NOMO-1 (cell line): ENCODE measurements at regions not wholly inside any gene's neighbourhood (a gene's known extent, or its start where the extent isn't known, plus 50 kb on each side); places are given as distances from the start of the nearest gene placed in this dataset.

Experiments used
- DNase-seq, 2 experiments: peaks; one replicate each; lab custom pipeline; 2025; ENCODE audit not compliant: unreplicated experiment in 2 of 2; lab: John Stamatoyannopoulos, UW

DNA sequence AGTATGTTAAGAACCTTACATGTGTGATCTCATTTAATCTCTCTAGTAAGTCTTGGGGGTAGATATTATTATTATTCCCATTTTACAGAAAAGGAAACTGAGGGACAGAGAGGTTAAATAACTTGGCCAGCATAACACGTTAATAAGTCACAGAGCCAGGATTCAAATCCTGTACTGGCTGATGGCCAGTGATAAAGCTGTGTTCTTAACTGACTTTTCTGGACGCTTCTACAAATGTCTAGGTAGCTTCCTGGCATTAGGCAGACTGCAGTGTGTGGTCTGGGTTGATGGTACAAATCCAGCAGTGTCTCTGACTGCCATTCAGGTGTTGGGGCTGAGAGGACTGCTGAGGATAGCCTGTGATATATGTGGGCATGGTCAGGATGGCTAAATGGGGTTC lies 125.8 kb upstream of the CXCL14 start:
- no peak for DNase-seq

DNA sequence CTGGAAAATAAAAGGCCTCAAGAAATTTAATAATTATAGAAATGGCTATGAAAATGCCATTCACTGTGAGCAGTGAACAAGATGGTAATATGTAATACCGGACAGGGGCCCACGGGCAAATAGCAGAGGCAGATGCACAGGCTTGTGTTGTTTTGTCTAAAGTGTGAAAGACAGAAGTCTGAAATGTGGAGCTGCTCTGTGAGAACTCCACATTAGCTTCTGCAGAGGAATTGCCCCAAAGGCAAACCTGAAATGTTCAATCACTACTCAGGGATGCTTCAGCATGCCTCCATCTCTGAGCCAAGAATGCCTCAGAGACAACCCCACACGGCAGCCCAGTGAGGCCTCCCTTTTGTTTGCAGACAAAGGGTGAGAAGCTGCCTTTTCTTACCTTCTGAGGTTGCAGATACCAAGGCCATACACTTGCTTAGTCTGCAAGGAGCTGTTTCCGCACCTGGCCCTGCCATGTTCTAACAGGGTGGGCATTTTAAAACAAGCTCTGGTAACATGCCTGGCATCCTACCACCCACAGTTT lies 124.3 kb upstream of the CXCL14 start:
- no peak for DNase-seq

DNA sequence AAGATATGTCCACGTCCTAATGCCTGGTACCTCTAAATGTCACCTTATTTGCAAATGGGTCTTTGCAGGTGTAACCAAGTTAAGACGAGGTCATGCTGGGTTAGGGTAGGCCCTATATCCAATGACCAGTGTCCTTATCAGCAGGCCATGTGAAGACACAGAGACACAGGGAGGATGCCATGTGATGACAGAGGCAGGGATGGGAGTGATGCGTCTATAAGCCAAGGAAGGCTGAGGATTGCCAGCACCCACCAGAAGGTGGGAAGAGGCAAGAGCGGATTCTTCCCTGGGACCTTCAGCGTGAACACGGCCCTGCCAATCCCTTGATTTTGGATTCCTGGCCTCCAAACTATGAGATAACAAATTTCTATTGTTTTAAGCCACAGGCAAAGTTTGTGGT lies 123.4 kb upstream of the CXCL14 start:
- no peak for DNase-seq

DNA sequence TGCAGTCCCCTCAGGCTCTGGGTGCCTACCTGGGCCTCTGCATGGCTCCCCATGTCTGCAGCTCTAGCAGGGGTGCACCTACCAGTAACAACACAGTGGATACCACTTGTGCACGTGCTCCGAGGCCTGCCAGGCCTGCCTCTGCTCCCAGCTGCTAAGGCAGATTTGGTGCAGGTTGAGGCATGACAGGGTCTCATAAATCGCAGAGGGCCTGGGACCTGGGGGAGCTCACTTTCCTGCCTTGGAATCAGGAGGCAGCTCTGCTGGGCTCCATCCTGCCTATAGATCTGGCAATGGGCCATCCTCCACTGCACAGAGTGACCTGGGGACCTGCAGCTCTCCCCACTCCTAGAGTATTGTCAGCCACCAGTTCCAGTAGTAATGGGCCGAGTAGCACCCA lies 121.9 kb upstream of the CXCL14 start:
- no peak for DNase-seq

DNA sequence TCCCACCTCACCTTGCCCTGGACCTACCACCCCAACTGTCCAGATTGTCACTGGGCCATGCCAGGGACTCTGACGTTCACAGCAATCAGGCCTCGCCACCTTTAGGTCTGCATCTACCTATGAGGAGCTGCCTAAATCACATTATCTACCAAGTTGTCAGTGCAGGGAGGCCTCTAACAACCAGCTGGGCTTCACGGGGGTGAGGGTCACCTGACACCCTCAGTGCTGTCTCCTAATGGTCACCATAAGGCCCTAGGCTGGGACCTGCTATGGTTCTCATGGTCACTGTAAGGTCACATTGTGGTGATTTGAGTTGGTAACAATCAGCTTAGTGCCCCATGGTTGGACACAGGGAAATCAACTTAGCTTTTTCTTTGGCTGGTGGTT lies 119.2 kb upstream of the CXCL14 start:
- DNase-seq = no peak

DNA sequence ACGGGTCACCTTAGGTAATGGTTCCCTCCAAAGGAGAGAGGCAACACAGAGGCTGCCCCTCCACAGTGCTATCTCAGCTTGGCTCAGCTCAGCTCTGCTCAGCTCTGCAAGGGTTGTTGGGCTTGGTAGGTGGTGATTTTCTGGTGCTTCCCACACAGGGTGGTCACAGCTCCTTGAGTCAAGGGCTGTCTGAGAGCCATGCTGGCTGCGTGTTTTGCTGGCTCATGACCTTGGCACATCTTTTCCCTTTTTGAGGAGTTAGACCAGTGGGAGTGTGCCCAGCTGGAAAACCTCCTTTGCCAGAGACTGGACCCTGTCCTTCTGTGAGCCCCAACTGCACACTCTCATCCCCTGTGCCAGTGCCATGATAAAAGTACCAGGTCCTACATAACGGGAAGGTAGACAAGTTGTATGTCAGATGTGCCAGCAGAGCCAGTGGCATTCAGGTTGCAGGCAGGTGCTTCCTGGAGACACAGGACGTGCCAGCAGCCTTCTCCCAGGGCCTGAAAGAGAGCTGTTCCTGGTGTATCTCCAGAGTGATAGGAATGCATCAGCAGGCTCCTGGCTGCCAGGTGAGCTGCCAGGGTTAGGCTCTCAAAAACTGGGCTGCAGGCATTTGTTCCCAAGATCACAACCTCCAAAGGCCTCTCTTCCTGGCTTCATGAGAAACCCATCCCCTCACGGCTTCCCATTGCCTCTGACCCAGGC lies 118.6 kb upstream of the CXCL14 start:
- no peak for DNase-seq

DNA sequence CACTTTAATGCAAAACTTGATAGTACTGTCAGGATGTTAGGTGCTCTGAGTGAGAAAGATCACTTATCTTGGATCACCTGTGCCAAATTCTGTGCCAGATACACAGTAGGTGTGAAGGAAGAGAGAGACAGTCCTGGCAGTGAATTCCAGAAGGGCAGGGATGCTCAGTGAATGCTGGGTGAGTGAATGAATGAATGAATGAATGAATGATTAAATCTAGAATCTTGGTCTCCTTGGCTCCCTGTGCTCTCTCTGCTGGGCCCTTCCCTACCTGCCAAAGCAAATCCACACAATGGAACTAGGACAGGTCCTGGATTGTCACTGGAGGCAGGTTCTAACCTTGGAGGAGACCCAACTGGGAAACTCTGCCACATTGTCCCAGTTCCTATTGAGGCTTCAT lies 117.5 kb upstream of the CXCL14 start:
- DNase-seq = no peak

DNA sequence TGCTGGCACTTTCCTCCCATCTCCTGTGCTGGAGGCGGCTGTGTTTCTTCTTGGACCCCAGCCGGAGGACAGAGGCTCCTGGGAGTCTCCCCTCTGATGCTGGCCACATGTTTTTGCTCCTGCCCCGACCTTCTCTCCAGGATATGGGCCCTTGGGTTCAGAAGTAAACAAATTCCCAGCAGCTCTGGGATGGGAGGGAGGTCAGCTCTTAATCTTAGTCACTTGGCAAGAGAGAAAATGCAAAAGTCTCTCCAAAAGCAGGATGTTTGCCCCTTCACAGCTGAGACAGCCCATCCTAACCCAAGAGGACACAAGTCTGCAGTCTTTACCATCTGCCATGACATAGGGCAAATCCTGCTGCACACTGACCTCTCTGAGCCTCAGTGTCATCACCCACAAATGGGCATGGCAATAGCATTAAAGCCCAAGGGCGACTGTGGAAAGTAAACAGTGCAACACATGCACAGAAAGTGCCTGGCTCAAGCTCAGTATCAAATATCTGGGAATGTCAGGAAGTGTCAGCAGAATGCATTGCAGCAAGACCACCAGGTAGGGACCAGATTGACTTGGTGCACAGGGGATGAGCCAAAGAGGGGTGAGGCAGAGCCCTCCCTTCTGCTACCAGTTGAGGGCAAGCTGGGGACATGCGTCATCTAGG lies 117.0 kb upstream of the CXCL14 start:
- DNase-seq = no peak

DNA sequence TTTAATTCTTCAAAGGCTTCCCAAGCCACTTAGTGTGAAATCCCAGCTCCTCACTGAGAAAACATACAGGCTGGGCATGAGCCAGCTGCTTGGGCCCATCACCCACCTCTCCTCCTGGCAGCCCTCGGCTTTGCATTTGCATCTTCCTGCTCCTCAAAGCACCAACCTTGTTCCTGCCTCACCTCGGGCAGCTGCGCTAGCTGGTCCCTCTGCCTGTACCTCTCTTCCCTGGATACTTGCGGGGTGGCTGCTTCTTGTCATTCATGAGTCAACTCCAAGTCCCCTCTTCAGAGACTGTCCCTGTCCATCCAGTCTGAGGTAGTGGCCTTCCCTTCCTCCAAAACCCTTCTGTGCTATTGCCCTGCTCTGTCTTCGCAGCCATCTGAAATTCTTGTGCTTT lies 116.1 kb upstream of the CXCL14 start:
- DNase-seq = no peak

DNA sequence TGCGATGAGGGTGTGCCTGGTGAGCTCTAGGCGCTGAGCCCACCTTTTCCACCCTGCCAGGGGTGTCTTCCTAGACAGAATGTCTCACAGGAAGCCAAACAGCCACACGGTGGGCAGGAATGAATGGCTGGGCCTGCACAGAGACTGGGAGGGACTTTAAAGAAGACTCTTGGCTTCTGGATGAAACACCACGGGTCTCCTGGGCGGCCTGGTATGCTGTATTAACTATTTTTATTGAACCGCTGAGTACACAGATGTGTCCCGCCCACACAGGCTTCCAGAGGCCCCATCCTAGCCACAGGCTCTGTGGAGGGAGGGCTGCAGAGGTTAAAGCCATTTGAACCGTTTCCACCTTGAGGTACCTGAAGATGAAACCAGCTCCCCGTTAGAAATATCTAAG lies 115.2 kb upstream of the CXCL14 start:
- no peak for DNase-seq

DNA sequence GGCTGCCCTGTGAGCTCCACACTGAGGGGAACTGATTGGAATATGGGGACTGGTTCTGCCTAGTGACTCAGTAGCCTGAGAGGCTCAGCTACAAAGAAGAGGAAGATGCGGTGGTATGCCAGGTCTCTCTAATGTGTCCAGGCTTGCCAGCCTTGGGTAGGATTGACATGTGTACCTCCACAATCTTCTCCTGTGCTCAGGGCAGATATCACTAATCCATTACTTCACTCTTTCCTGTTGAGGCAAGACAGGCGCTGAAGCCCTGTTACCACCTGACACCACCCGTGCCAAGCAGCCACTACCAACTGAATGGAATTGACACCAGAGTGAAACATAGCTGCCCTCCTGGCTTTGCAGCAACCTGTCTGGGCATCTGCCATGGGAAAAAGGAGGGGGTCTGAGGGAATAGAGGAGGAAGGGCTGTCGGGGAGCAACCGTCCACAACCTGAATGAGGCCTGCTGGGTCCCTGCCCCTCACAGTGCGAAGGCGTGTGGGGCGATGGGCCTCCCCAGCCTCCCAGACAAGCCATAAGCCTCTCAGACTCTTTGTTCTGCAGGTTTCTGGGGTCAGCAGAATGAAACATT lies 114.7 kb upstream of the CXCL14 start:
- no peak for DNase-seq

DNA sequence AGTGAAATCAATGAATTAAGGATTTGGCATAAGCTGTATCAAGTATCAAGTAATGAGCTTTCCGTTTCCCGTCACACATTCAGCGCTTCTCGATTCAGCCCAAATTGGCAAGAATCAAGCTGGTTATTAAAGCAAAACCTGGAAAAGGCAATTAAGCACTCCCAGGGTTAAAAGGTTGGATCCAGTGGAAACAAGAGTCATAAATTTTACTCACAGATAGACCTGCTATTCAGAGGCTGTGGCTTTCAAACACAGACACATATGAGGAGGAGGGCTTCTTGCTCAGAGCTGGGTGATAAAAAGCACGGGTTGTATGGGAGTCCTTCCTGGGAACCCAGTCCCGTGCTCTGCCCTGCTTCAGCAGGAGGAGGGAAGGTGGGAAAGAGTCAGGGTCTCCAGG lies 112.3 kb upstream of the CXCL14 start:
- DNase-seq = no peak

DNA sequence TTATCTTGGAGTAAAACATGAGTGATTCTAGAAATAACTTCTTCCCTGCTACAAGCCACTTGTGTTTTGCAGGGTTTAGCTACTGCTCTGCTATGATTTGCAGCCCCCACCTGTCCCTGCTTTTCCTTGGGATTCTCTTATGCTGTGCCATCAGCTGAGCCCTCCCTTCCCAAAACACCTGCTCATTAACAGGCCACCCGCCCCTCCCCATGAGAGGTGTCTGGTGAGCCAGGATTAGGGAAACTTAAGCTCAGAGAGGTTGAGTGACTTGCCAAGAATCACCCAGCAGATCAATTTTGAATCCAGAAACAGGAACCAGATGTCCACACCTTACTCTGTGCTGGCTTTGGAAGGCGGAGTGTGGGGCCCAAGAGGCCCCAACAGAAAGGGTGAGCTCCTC lies 111.7 kb upstream of the CXCL14 start:
- no peak for DNase-seq

DNA sequence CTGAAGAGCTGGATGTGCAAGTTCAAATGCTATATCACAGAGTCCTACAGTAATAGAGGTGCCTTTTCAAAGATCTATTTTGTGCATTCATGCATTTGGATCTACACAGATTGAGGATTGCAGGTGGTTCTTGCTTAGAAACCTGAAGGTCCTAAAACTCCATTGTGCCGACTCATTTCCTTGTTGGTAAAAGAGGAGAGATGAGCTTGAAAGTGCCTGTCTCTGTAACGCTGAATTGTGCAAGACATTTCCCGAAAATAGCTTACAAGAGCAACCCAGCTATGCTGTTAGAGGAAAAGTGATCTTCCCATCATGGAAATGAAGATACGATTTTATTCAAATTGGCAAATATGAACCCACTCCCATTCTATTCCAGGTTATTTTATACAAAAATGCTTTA lies 110.7 kb upstream of the CXCL14 start:
- no peak for DNase-seq

DNA sequence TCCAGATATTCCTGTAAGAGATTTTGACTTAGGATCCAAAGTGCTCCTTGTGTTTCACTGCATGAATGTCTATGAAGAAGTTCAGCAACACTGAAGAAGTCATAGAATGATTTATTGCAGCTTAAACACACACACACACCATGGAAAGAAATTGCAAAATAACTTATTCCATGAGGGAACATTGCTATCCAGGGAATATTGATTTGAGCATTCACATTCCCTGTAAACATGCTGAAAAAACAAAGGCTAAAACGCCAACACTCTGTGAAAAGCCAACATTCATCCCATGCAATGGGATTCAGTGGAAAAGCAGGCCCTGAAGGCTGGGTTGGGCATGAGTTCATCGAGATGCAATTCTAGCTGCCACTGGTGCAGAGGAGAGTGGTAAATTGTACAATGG lies 109.6 kb upstream of the CXCL14 start:
- DNase-seq = no peak

DNA sequence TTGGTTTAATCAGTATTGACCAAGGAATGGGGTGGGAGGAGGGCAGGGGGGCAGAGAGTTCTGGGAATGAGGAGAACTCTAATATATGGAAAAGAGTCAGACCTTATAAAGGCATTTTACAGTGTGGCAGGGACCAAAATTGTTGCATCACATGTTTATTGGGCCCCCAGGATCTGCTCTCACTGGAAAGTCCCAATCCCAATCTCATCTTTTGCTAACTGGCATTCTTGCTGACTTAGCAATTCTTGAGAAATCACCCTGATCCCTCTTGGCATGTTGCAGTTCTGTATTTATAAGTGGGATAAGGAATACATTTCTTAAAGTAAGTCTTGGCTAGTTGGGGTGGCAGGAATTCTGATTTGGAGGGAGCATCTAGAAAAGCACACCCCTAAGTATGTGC lies 104.4 kb upstream of the CXCL14 start:
- DNase-seq = no peak

DNA sequence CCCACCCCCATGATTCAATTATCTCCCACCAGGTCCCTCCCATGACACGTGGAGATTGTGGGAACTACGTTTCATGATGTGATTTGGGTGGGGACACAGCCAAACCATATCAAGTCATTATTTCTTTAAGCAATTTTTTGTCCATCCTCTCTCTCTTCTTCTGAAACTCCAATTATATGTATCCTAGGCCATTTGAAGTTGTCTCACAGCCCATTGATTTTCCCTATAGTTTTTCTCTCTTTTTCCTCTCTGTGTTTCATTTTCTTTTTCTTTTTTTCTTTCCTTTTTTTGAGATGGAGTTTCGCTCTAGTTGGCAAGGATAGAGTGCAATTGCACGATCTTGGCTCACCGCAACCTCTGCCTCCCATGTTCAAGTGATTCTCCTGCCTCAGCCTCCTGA lies 101.9 kb upstream of the CXCL14 start:
- DNase-seq = no peak

DNA sequence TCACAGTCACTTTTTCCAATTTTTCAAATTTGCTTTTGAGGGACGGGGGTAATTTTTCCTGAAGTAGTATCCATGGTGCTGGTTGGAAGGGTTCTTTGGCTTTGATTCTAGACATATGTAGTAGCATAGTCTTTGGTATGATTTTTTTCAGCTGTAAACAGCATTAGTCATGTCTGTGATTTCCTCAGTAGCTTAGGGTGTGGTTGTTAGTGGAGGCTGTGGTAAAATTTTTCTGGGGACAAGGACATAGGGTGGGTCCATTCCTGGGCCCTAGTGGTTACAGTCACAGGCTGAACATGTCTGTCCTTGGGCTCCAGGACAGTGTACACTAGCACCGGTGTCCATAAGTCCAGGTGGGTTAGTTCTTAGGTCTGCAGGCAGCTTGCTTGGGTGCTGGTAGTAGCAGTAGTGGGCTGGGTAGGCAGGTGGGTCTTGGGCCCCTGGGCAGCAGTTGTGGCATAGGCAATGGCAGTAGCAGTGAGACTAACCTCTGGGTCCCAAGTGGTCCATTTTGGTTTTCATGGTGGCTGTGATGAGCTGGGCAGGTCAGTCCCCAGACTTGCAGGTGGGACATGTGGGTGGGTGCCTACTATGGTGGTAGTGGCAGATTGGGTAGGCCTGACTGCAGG lies 100.0 kb upstream of the CXCL14 start:
- no peak for DNase-seq

DNA sequence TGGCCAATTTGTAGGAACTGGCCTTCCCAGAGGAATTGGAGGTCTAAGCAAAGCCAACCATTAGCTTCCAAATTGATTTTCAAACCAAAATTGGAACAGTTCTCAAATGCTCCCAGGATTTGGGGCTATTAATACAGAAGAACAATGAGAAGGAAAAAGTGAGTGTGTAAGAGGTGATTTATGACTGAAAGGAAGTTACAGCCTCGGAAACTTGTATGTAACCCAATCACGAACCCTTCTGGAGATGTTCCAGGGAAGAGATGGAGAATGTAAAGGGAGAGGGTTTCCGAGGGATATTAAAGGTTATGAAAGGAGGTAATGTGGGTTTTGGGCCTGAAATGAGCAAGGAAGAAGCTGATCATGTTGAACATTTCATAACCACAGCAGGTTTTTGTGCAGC lies 93.2 kb upstream of the CXCL14 start:
- no peak for DNase-seq

DNA sequence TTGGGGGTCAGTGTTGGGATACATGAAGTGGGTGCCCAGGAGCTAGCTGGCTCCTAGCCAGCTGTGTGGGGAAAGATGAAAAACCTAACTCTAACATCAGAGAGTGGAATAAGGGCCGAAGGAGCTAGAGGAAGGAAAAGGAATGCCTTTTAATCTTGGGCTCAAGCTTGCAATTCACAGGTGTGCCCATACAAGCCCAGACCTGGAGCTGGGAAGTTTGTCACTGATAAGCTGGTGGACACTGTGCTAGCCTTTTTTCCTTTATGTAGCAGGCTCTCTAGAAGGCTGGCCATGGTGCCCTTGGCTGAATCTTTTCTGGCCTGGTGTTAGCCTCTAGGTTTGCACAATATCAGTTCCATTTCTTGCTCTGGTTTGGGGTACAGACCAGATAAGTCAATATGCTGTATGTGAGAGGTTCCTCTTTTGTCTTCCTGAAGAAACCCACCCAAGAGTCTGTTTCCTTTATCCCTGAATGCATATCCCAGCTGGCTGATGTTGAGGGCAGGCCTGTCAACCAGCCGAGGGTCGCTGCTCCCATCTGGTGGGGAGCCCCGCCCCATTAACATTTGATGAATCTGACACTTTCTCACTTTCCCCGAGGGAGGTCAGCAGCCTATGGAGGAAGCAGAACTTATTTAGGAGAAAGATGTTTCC lies 92.4 kb upstream of the CXCL14 start:
- DNase-seq = no peak

DNA sequence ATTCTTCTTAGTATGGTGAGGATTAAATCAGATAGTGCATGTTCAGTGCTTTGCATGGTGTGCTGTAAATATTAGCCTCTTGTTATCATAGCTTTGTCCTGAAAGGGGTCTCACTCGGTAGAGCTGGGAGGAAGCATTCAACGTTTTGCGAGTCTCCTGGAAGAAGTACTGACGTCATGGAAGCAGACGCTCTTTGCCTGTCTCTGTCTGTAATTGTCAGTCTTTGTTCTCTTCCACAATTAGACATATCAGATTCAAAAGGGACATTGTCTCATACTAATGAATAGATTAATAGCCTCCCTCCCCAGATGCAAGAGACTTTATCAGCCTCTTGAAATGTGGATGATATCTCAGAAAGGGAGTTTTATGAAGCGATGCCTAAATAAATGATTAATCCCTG lies 91.8 kb upstream of the CXCL14 start:
- no peak for DNase-seq
